Ishikawa (cell line): ENCODE measurements at regions not wholly inside any gene's neighbourhood (a gene's known extent, or its start where the extent isn't known, plus 50 kb on each side); places are given as distances from the start of the nearest gene placed in this dataset.

Experiments used
- EP300 ChIP-seq: IDR thresholded peaks from 2 replicates; pipeline ENCODE4 v1.6.1; 2012; ENCODE audit warnings: borderline replicate concordance
- FOXM1 ChIP-seq: IDR thresholded peaks from 2 replicates; pipeline ENCODE4 v1.6.1; 2012; ENCODE audit warnings: low read depth, borderline replicate concordance
- TAF1 ChIP-seq: IDR thresholded peaks from 2 replicates; pipeline ENCODE4 v1.6.1; 2012; ENCODE audit warnings: low read depth, mild to moderate bottlenecking
- YY1 ChIP-seq: IDR thresholded peaks from 2 replicates; pipeline ENCODE4 v1.6.1; 2012; ENCODE audit warnings: low read depth

GRCh38 chr2:239747771-239748170 lies 277.4 kb downstream of the NDUFA10 start:
- no peak for TF ChIP-seq EP300
- TF ChIP-seq TAF1, result no peak
- no peak for TF ChIP-seq FOXM1
- TF ChIP-seq YY1, result no peak
